Mesenchymal stem cell (in vitro differentiated cells and primary cell): ENCODE measurements at regions not wholly inside any gene's neighbourhood (a gene's known extent, or its start where the extent isn't known, plus 50 kb on each side); places are given as distances from the start of the nearest gene placed in this dataset.

Source experiments
- DNase-seq: peaks from one replicate; pipeline ENCODE4 v3.0.0-alpha.2; 2013
- H2AFZ ChIP-seq: one replicate; pipeline ENCODE4 v1.6.1; 2013; ENCODE audit warnings: low read depth, mild to moderate bottlenecking, control low read depth, inconsistent platforms, low read length, moderate library complexity
- H2AK5ac ChIP-seq: 2 replicates; pipeline ENCODE4 v1.6.1; 2013; ENCODE audit warnings: low read length, moderate library complexity, mild to moderate bottlenecking, inconsistent platforms; ENCODE audit not compliant: severe bottlenecking
- H2BK120ac ChIP-seq: one replicate; pipeline ENCODE4 v1.6.1; 2013; ENCODE audit warnings: low read depth, mild to moderate bottlenecking, inconsistent platforms, low read length, moderate library complexity
- H2BK12ac ChIP-seq, 2 experiments: one replicate each; pipeline ENCODE4 v1.6.1; 2013; ENCODE audit warnings: inconsistent platforms in 2 of 2, low read length in 2 of 2, mild to moderate bottlenecking in 2 of 2, moderate library complexity in 2 of 2, control low read depth in 1 of 2
- H2BK15ac ChIP-seq: one replicate; pipeline ENCODE4 v1.6.1; 2013; ENCODE audit warnings: mild to moderate bottlenecking, low read depth, inconsistent platforms; ENCODE audit not compliant: poor library complexity, severe bottlenecking
- H2BK5ac ChIP-seq: 2 replicates; pipeline ENCODE4 v1.6.1; 2013; ENCODE audit warnings: low read depth, mild to moderate bottlenecking, low read length, control low read depth, inconsistent platforms; ENCODE audit not compliant: poor library complexity, severe bottlenecking
- H3K14ac ChIP-seq, 2 experiments: one replicate each; pipeline ENCODE4 v1.6.1; 2013; ENCODE audit warnings: inconsistent platforms in 2 of 2, low read length in 2 of 2, control low read depth in 1 of 2, mild to moderate bottlenecking in 1 of 2, moderate library complexity in 1 of 2
- H3K18ac ChIP-seq, 2 experiments: one replicate each; pipeline ENCODE4 v1.6.1; 2013; ENCODE audit warnings: inconsistent platforms in 2 of 2, low read length in 2 of 2, control low read depth in 1 of 2, low read depth in 1 of 2, mild to moderate bottlenecking in 1 of 2
- H3K23ac ChIP-seq, 2 experiments: one replicate each; pipeline ENCODE4 v1.6.1; 2013; ENCODE audit warnings: inconsistent platforms in 2 of 2, low read length in 2 of 2, mild to moderate bottlenecking in 2 of 2, moderate library complexity in 2 of 2, control low read depth in 1 of 2
- H3K27ac ChIP-seq: 2 replicates; pipeline ENCODE4 v1.5.1; 2013; ENCODE audit warnings: mild to moderate bottlenecking, moderate library complexity, low read length, control low read depth, inconsistent platforms; ENCODE audit not compliant: poor library complexity, severe bottlenecking
- H3K27me3 ChIP-seq, 2 experiments: 2 replicates each; pipeline versions ENCODE4 v1.6.1 to v1.7.0; 2013; ENCODE audit warnings: low read length in 2 of 2, mild to moderate bottlenecking in 2 of 2, moderate library complexity in 2 of 2, control low read depth in 1 of 2, inconsistent platforms in 1 of 2; ENCODE audit not compliant: control insufficient read depth in 1 of 2, insufficient read depth in 1 of 2
- H3K36me3 ChIP-seq, 2 experiments: 2 replicates each; pipeline versions ENCODE4 v1.6.1 to v1.7.0; 2013; ENCODE audit warnings: low read length in 2 of 2, control low read depth in 1 of 2, inconsistent platforms in 1 of 2, low read depth in 1 of 2, mild to moderate bottlenecking in 1 of 2; ENCODE audit not compliant: insufficient read depth in 2 of 2, control insufficient read depth in 1 of 2
- H3K4ac ChIP-seq, 2 experiments: one replicate each; pipeline ENCODE4 v1.6.1; 2013; ENCODE audit warnings: inconsistent platforms in 2 of 2, low read length in 2 of 2, mild to moderate bottlenecking in 2 of 2, moderate library complexity in 2 of 2, control low read depth in 1 of 2, low read depth in 1 of 2
- H3K4me1 ChIP-seq: 2 replicates; pipeline ENCODE4 v1.6.1; 2013; ENCODE audit warnings: low read depth, low read length, control low read depth; ENCODE audit not compliant: control insufficient read depth, insufficient read depth
- H3K4me2 ChIP-seq: 2 replicates; pipeline ENCODE4 v1.6.1; 2013; ENCODE audit warnings: low read length, mild to moderate bottlenecking, inconsistent platforms; ENCODE audit not compliant: poor library complexity, severe bottlenecking
- H3K4me3 ChIP-seq, 2 experiments: 2 replicates each; pipeline versions ENCODE4 v1.5.1 to v1.7.0; 2013; ENCODE audit warnings: low read length in 2 of 2, mild to moderate bottlenecking in 2 of 2, control low read depth in 1 of 2, low read depth in 1 of 2; ENCODE audit not compliant: insufficient read depth in 1 of 2
- H3K79me1 ChIP-seq: replicated peaks from 2 replicates; pipeline ENCODE4 v1.6.1; 2013; ENCODE audit warnings: mild to moderate bottlenecking, control low read depth, low read length, inconsistent platforms; ENCODE audit not compliant: poor library complexity, severe bottlenecking
- H3K9ac ChIP-seq: 2 replicates; pipeline ENCODE4 v1.7.0; 2013; ENCODE audit warnings: mild to moderate bottlenecking, low read length, moderate library complexity
- H3K9me3 ChIP-seq: 2 replicates; pipeline ENCODE4 v1.7.0; 2013; ENCODE audit warnings: mild to moderate bottlenecking, low read length; ENCODE audit not compliant: control insufficient read depth
- H4K8ac ChIP-seq: one replicate; pipeline ENCODE4 v1.6.1; 2013; ENCODE audit warnings: inconsistent platforms, mild to moderate bottlenecking, low read length, moderate library complexity
- H4K91ac ChIP-seq: one replicate; pipeline ENCODE4 v1.6.1; 2013; ENCODE audit warnings: mild to moderate bottlenecking, low read length, inconsistent platforms
- WGBS: methylation state at CpG from one replicate; pipeline ENCODE4 v1.1.7; 2013; ENCODE audit warnings: mixed read lengths; 5-methylcytosine and 5-hydroxymethylcytosine counted together

- Histone ChIP-seq H3K9ac (no peak overlapping the region), H3K27ac (no peak overlapping the region), H3K4ac (no peak overlapping the region), H2AK5ac (no peak overlapping the region), H4K8ac (no peak overlapping the region), H3K14ac (no peak overlapping the region), H3K79me1 (no peaks in the 10 kb centered on the region), H3K27me3 (no peaks in the 10 kb centered on the region), H2BK120ac (no peak overlapping the region), H2AFZ (no peak overlapping the region), H3K23ac (no peak overlapping the region), H3K4me3 (no peak overlapping the region), H3K18ac (no peak overlapping the region), H4K91ac (no peak overlapping the region), H2BK12ac (no peak overlapping the region), H2BK15ac (no peak overlapping the region), H3K4me2 (no peak overlapping the region), H3K36me3 (no peaks in the 10 kb centered on the region), H2BK5ac (no peak overlapping the region), H3K9me3 (no peaks in the 10 kb centered on the region), H3K4me1 (no peaks in the 10 kb centered on the region)
- WGBS: 93% methylated on average over 4 of the region's 6 CpGs
- DNase-seq: no peak
These were observed 216.4 kb downstream of the SLITRK5 start for GRCh38 chr13:87887459-87888123.

- no peak overlapping the region for H4K91ac ChIP-seq
- no peak overlapping the region for H2BK5ac ChIP-seq
- H4K8ac ChIP-seq: no peak overlapping the region
- no peak overlapping the region for H3K14ac ChIP-seq
- H2BK120ac ChIP-seq: no peak overlapping the region
- H3K4ac ChIP-seq: no peak overlapping the region
- H2AK5ac ChIP-seq: no peak overlapping the region
- no peak overlapping the region for H3K9ac ChIP-seq
- H3K9me3 ChIP-seq: no peaks in the 10 kb centered on the region
- no peaks in the 10 kb centered on the region for H3K27me3 ChIP-seq
- no peak overlapping the region for H3K4me2 ChIP-seq
- H2AFZ ChIP-seq: no peak overlapping the region
- no peak overlapping the region for H3K27ac ChIP-seq
- 83% methylated on average over 1 of the region's 2 CpGs for WGBS
- H3K4me1 ChIP-seq: no peaks in the 10 kb centered on the region
- H3K18ac ChIP-seq: no peak overlapping the region
- DNase-seq: no peak
- no peak overlapping the region for H2BK15ac ChIP-seq
- no peak overlapping the region for H3K4me3 ChIP-seq
- no peak overlapping the region for H3K23ac ChIP-seq
- H3K79me1 ChIP-seq: no peaks in the 10 kb centered on the region
- no peaks in the 10 kb centered on the region for H3K36me3 ChIP-seq
- H2BK12ac ChIP-seq: no peak overlapping the region
These were observed 218.1 kb downstream of the SLITRK5 start for GRCh38 chr13:87889254-87889653.

DNA sequence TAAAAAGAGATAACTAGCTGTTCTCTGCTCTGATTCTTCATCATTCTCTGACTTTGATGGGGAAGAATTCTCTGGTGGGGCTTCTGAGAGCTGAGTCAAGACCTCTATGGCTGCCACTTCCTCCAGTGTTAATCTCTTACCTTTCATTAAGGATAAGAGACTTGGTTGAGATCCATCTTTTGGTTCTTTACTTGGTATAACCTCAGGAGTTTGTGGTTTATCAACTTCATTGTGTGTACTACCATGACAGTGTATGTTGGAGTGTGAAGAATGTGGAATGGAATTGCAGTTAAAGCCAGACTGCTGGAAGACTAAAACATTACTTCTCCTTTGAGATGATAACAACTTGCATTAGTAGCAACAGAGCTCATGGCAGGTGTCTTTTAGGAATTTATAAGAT lies 222.0 kb downstream of the SLITRK5 start:
- Histone ChIP-seq H2BK5ac (no peak overlapping the region), H2AFZ (no peak overlapping the region), H3K23ac (no peak overlapping the region), H2AK5ac (no peak overlapping the region), H3K79me1 (no peaks in the 10 kb centered on the region), H4K91ac (no peak overlapping the region), H2BK120ac (no peak overlapping the region), H3K9ac (no peak overlapping the region), H3K4me3 (no peak overlapping the region), H3K4me1 (no peaks in the 10 kb centered on the region), H3K4me2 (no peak overlapping the region), H3K18ac (no peak overlapping the region), H3K14ac (no peak overlapping the region), H3K4ac (no peak overlapping the region), H3K36me3 (no peaks in the 10 kb centered on the region), H3K9me3 (no peaks in the 10 kb centered on the region), H4K8ac (no peak overlapping the region), H3K27ac (no peak overlapping the region), H2BK15ac (no peak overlapping the region), H2BK12ac (no peak overlapping the region), H3K27me3 (no peaks in the 10 kb centered on the region)
- no peak for DNase-seq

- Histone ChIP-seq H3K9ac (no peak overlapping the region), H3K27ac (no peak overlapping the region), H3K79me1 (no peaks in the 10 kb centered on the region), H2BK5ac (no peak overlapping the region), H3K14ac (no peak overlapping the region), H3K4me3 (no peak overlapping the region), H3K4ac (no peak overlapping the region), H2BK120ac (no peak overlapping the region), H2BK12ac (no peak overlapping the region), H4K8ac (no peak overlapping the region), H3K9me3 (no peaks in the 10 kb centered on the region), H2AK5ac (no peak overlapping the region), H3K4me2 (no peak overlapping the region), H3K27me3 (no peaks in the 10 kb centered on the region), H2BK15ac (no peak overlapping the region), H4K91ac (no peak overlapping the region), H3K18ac (no peak overlapping the region), H2AFZ (no peak overlapping the region), H3K36me3 (no peaks in the 10 kb centered on the region), H3K23ac (no peak overlapping the region), H3K4me1 (no peaks in the 10 kb centered on the region)
- DNase-seq: no peak
- 64% methylated on average over 2 of the region's 2 CpGs for WGBS
These were observed 222.9 kb downstream of the SLITRK5 start for GRCh38 chr13:87894059-87894458.
